Endothelial cell of umbilical vein (primary cell): ENCODE measurements at regions not wholly inside any gene's neighbourhood (a gene's known extent, or its start where the extent isn't known, plus 50 kb on each side); places are given as distances from the start of the nearest gene placed in this dataset.

Experiments used
- BruUV-seq: library from RNA; stranded (reverse); fragments of 400-500 nt; replicated peaks from 2 replicates; lab custom pipeline; 2021; lab: Mats Ljungman, UMichigan
- CTCF ChIA-PET: fragments of 300-600, 350-600 bp; sonication (Branson Sonifier 250); formaldehyde crosslinking; loops from one replicate; lab custom pipeline; 2021; ENCODE audit warnings: antibody characterized with exemption, inconsistent platforms; lab: Charles Lee
- POLR2A ChIA-PET: fragments of 300-600, 350-600 bp; sonication (Branson Sonifier 250); formaldehyde crosslinking; loops from one replicate; lab custom pipeline; 2021; ENCODE audit warnings: antibody characterized with exemption, inconsistent platforms; lab: Charles Lee
- DNase-seq: peaks from one replicate; pipeline ENCODE4 v3.0.0-alpha.2; 2011; ENCODE audit warnings: low read depth, low spot score
- FAIRE-seq: peaks from 2 replicates; lab custom pipeline; 2011; peaks lifted over from hg19 to GRCh38; lab: Jason Lieb, UNC
- H2AFZ ChIP-seq: 2 replicates; pipeline ENCODE4 v1.6.0; 2012; ENCODE audit warnings: low read depth, low read length, control low read depth, inconsistent platforms
- H3K27ac ChIP-seq: 2 replicates; pipeline ENCODE4 v1.5.1; 2011; ENCODE audit warnings: low read depth, mild to moderate bottlenecking, control low read depth, low read length, moderate library complexity; ENCODE audit not compliant: insufficient read depth
- H3K27me3 ChIP-seq, 2 experiments: 2 replicates each; pipeline versions ENCODE4 v1.6.0 to v1.6.1; 2011; ENCODE audit warnings: low read length in 2 of 2, mixed read lengths in 1 of 2; ENCODE audit not compliant: control insufficient read depth in 2 of 2, insufficient read depth in 2 of 2
- H3K36me3 ChIP-seq, 2 experiments: 2 replicates in 1 of 2; 3 replicates in 1 of 2; pipeline ENCODE4 v1.5.1; 2011; ENCODE audit warnings: low read length in 2 of 2, mild to moderate bottlenecking in 1 of 2, moderate library complexity in 1 of 2; ENCODE audit not compliant: control insufficient read depth in 2 of 2, insufficient read depth in 2 of 2; ENCODE audit errors: extremely low read depth in 1 of 2
- H3K4me1 ChIP-seq: 3 replicates; pipeline ENCODE4 v1.5.1; 2011; ENCODE audit warnings: mild to moderate bottlenecking, low read length; ENCODE audit not compliant: control insufficient read depth, insufficient read depth; ENCODE audit errors: extremely low read depth
- H3K4me2 ChIP-seq: 2 replicates; pipeline ENCODE4 v1.6.1; 2011; ENCODE audit warnings: low read length, control low read depth, mixed read lengths; ENCODE audit not compliant: insufficient read depth
- H3K4me3 ChIP-seq, 3 experiments: fragments of 200-600 bp in 1 of 3; sonication (generic), shearing (Covaris generic) in 1 of 3; replicated peaks in 1 of 3; 2 replicates each; pipeline ENCODE4 v1.5.1; 2011 to 2016; ENCODE audit warnings: control low read depth in 3 of 3, low read length in 3 of 3, mild to moderate bottlenecking in 2 of 3, inconsistent platforms in 1 of 3, low read depth in 1 of 3, moderate library complexity in 1 of 3; ENCODE audit not compliant: insufficient read depth in 1 of 3
- H3K79me2 ChIP-seq: 2 replicates; pipeline ENCODE4 v1.6.0; 2012; ENCODE audit warnings: low read length, inconsistent platforms; ENCODE audit not compliant: control insufficient read depth, insufficient read depth
- H3K9ac ChIP-seq: replicated peaks from 2 replicates; pipeline ENCODE3; 2011; ENCODE audit warnings: low read length, control low read depth; ENCODE audit not compliant: insufficient read depth; ENCODE audit errors: extremely low read depth
- H3K9me1 ChIP-seq: replicated peaks from 3 replicates; pipeline ENCODE4 v1.6.0; 2011; ENCODE audit warnings: mild to moderate bottlenecking, low read length; ENCODE audit not compliant: control insufficient read depth, insufficient read depth; ENCODE audit errors: extremely low read depth
- H3K9me3 ChIP-seq: replicated peaks from 2 replicates; pipeline ENCODE4 v1.5.1; 2012; ENCODE audit warnings: low read length, inconsistent platforms; ENCODE audit not compliant: control insufficient read depth, insufficient read depth
- H4K20me1 ChIP-seq: replicated peaks from 2 replicates; pipeline ENCODE3; 2011; ENCODE audit warnings: mild to moderate bottlenecking, low read length; ENCODE audit not compliant: control insufficient read depth, insufficient read depth; ENCODE audit errors: extremely low read depth
- EZH2 ChIP-seq: IDR thresholded peaks from 2 replicates; pipeline ENCODE4 v1.6.1; 2012; ENCODE audit warnings: borderline replicate concordance, low read depth, mild to moderate bottlenecking, moderate library complexity, low read length, inconsistent platforms; ENCODE audit not compliant: severe bottlenecking
- FOS ChIP-seq: IDR thresholded peaks from 2 replicates; pipeline ENCODE4 v1.6.1; 2011; ENCODE audit warnings: mild to moderate bottlenecking, low read length, moderate library complexity, borderline replicate concordance; ENCODE audit not compliant: insufficient read depth
- GATA2 ChIP-seq: IDR thresholded peaks from 2 replicates; pipeline ENCODE4 v1.7.0; 2011; ENCODE audit warnings: low read depth, mild to moderate bottlenecking, moderate library complexity, mixed read lengths, low read length; ENCODE audit not compliant: insufficient read length, insufficient read depth
- JUN ChIP-seq: IDR thresholded peaks from 2 replicates; pipeline ENCODE4 v1.6.1; 2011; ENCODE audit warnings: borderline replicate concordance, low read depth; ENCODE audit not compliant: insufficient read length, insufficient read depth
- MYC ChIP-seq: IDR thresholded peaks from one replicate; pipeline ENCODE4 v1.6.1; 2011; ENCODE audit warnings: mild to moderate bottlenecking, low read depth, low read length
- POLR2A ChIP-seq: IDR thresholded peaks from 2 replicates; pipeline ENCODE4 v1.6.1; 2012; ENCODE audit warnings: low read depth, mild to moderate bottlenecking, control low read depth, low read length
- dilution Hi-C: fragments of 300-500 bp; cut with MboI; formaldehyde crosslinking; loops from one replicate; pipeline ENCODE4 v1.15.0; 2019; ENCODE audit warnings: low sequenced_read_pairs; ENCODE audit not compliant: extremely low pct_ligation_motif_present
- intact Hi-C: fragments of 100-400 bp; cut with micrococcal nuclease; formaldehyde crosslinking; loops from one replicate; pipeline ENCODE4 v1.10.0; 2022
- TF ChIP-seq, protein P1 (sequence below): IDR thresholded peaks from 2 replicates; pipeline ENCODE4 v1.6.1; 2011; ENCODE audit not compliant: insufficient read depth, insufficient read length

DNA sequence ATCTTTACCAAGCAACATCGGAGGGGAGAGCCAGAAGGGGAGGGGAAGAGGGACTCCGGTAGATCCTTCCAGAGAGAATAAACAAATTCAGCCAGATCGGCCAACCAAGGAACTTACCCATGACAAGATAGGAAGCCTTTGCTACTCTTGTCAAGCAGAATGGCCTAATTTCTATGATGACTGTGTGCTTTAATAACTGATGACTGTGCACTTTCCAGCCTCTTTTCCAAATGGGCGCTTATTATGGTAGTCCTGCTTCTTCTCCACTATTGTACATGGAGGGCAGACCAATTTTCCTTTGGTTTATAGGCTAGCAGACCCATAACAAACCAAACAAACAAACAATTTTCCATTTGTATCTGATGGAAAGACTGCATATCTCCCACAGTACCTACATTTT lies 163.8 kb upstream of the RFX3 start:
- DNase-seq: no peak
- no peaks in the 10 kb centered on the region for H3K79me2 ChIP-seq
- no peaks in the 10 kb centered on the region for H3K9me3 ChIP-seq
- H3K27me3 ChIP-seq: no peaks in the 10 kb centered on the region
- POLR2A ChIA-PET: no interaction called here
- CTCF ChIA-PET: no interaction called here
- H3K9me1 ChIP-seq: no peaks in the 10 kb centered on the region
- no peaks in the 10 kb centered on the region for H3K36me3 ChIP-seq
- no TSS peak for BruUV-seq
- dilution Hi-C loops (no loop called here), intact Hi-C loops (no loop called here)
- H3K4me3 ChIP-seq: no peak overlapping the region
- no peaks in the 10 kb centered on the region for H4K20me1 ChIP-seq
- H3K4me2 ChIP-seq: no peak overlapping the region
- no peak overlapping the region for H3K27ac ChIP-seq
- TF ChIP-seq GATA2 (no peak), EZH2 (no peak), JUN (no peak), POLR2A (no peak), FOS (no peak), MYC (no peak)
- TF ChIP-seq, protein P1, sequence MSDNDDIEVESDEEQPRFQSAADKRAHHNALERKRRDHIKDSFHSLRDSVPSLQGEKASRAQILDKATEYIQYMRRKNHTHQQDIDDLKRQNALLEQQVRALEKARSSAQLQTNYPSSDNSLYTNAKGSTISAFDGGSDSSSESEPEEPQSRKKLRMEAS: no peak
- no peaks in the 10 kb centered on the region for H3K4me1 ChIP-seq
- no peak overlapping the region for H2AFZ ChIP-seq
- no peak for FAIRE-seq
- no peak overlapping the region for H3K9ac ChIP-seq

DNA sequence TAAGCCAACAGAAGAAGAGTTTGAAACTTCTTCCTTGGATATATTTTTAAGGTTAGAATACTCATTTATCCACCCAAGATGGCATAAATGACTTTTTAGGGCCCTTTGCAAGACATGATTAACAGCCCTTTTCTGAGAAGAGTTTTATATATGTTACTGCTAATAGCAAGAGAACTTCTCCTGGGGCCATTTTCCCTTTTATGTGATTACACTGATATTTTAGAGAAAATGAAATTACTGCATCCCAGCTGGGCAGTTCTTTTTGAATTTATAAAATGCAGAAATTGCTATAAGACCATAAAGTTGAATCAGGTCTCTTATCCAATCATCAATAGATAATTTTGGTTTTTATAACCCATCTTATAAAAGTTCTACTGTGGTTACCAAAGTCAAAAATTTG lies 161.3 kb upstream of the RFX3 start:
- H4K20me1 ChIP-seq: no peaks in the 10 kb centered on the region
- no peaks in the 10 kb centered on the region for H3K4me1 ChIP-seq
- H3K9me1 ChIP-seq: no peaks in the 10 kb centered on the region
- no peak overlapping the region for H3K4me3 ChIP-seq
- no TSS peak for BruUV-seq
- CTCF ChIA-PET: no interaction called here
- H3K9me3 ChIP-seq: no peaks in the 10 kb centered on the region
- intact Hi-C loops (no loop called here), dilution Hi-C loops (no loop called here)
- no peaks in the 10 kb centered on the region for H3K36me3 ChIP-seq
- POLR2A ChIA-PET: no interaction called here
- TF ChIP-seq GATA2: no peak
- TF ChIP-seq, protein P1: no peak
- TF ChIP-seq FOS: no peak
- TF ChIP-seq EZH2: no peak
- no peak overlapping the region for H3K27ac ChIP-seq
- no peak overlapping the region for H3K9ac ChIP-seq
- no peak for FAIRE-seq
- H2AFZ ChIP-seq: no peak overlapping the region
- H3K27me3 ChIP-seq: no peaks in the 10 kb centered on the region
- H3K4me2 ChIP-seq: no peak overlapping the region
- DNase-seq: no peak
- no peaks in the 10 kb centered on the region for H3K79me2 ChIP-seq
